GM19239 (cell line): ENCODE measurements at regions not wholly inside any gene's neighbourhood (a gene's known extent, or its start where the extent isn't known, plus 50 kb on each side); places are given as distances from the start of the nearest gene placed in this dataset.
"Not testable (repeated sequence)": the region's sequence is repeated elsewhere in the genome, so short reads cannot be mapped to it uniquely, and the experiment has no call there.

ENCODE experiments used
- DNase-seq: peaks from one replicate; pipeline ENCODE4 v3.0.0; 2011; ENCODE audit warnings: low spot score; ENCODE audit not compliant: insufficient read length
- FAIRE-seq: peaks from 2 replicates; lab custom pipeline; 2011; peaks lifted over from hg19 to GRCh38; lab: Jason Lieb, UNC

GRCh38 chr1:233722212-233722979 lies 108.5 kb downstream of the KCNK1 start:
- no peak for FAIRE-seq
- no peak for DNase-seq

GRCh38 chr1:233723387-233723786 lies 109.5 kb downstream of the KCNK1 start:
- FAIRE-seq: no peak

DNA sequence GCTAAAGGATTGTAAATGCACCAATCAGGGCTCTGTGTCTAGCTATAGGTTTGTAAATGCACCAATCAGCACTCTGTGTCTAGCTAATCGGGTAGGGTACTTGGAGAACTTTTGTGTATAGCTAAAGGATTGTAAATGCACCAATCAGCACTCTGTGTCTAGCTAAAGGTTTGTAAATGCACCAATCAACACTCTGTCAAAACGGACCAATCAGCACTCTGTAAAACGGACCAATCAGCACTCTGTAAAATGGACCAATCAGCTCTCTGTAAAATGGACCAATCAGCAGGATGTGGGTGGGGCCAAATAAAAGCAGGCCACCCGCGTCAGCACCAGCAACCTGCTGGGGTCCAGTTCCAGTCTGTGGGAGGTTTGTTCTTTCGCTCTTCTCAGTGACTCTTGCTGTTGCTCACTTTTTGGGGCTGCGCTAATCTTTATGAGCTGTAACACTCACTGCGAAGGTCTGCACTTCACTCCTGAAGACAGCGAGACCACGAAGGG lies 110.3 kb downstream of the KCNK1 start:
- FAIRE-seq, DNase-seq: not testable (repeated sequence)

More at GRCh38 chr1:233723387-233723786, 109.5 kb downstream of the KCNK1 start:
- no peak for DNase-seq

GRCh38 chr1:233725423-233725822 lies 111.5 kb downstream of the KCNK1 start:
- no peak for DNase-seq
- FAIRE-seq: no peak

- DNase-seq: no peak
- no peak for FAIRE-seq
These were observed 114.8 kb downstream of the KCNK1 start for GRCh38 chr1:233728721-233729120.

DNA sequence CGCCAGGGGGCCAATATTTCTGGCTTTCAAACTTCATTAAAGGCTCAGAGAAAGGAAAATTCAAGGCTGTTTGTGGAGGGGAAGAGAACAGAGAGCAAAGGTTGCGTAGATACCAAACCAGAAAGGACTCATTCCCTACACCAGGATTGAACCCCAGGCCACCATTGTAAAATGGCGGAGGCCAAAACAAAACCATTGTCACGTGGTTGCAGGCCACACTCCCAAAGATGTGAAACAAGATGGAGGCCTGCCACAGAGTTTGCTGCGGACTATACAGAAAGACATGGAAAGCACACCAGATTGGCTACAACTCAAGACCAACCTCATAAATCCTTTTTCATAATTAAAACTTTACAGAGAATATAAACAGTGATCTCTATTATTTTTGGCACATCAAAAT lies 116.5 kb downstream of the KCNK1 start:
- DNase-seq: no peak
- FAIRE-seq: no peak

GRCh38 chr1:233730809-233731208 lies 116.9 kb downstream of the KCNK1 start:
- FAIRE-seq (no peak), DNase-seq (no peak)

- DNase-seq (no peak), FAIRE-seq (no peak)
These were observed 118.3 kb downstream of the KCNK1 start for GRCh38 chr1:233732206-233732605.

DNA sequence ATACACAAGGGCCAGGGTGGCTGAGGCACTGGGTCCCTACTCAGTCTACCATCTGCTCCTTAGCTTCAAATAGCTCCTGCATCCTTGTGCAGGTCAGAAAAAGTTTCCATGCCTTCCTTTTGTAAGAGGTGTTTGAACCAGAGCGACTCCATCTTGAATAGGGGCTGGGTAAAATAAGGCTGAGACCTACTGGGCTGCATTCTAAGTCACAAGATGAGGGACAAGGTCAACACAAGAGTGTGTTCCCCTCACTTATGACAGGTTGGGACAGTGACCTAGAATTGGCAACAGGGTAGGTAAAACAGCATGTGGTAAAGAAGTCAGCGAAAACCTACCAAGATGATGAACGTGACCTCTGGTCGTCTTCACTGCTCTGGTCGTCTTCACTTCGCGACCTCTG lies 120.5 kb downstream of the KCNK1 start:
- no peak for FAIRE-seq
- no peak for DNase-seq

- DNase-seq (no peak), FAIRE-seq (no peak)
These were observed 121.4 kb downstream of the KCNK1 start for GRCh38 chr1:233735331-233735730.

DNA sequence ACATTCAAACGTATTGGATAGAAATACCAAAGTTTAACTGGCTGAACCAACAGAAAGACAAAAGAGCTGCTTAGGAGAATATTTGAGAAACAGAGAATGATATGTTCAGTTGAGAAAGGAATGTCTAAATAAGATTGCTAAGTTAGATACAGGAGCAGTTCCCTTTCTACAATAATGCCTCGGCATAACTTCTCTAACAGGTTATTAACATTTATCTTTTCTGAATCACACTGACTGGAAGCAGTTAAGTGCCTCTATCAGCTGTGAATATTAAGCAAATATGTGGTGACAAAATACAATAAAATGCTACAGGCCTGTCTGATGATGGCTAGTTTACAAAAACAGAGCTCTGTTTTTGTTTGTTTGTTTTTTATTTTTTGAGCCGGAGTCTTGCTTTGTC lies 121.9 kb downstream of the KCNK1 start:
- no peak for DNase-seq
- FAIRE-seq: no peak

GRCh38 chr1:233737341-233737740 lies 123.4 kb downstream of the KCNK1 start:
- DNase-seq (no peak), FAIRE-seq (no peak)

DNA sequence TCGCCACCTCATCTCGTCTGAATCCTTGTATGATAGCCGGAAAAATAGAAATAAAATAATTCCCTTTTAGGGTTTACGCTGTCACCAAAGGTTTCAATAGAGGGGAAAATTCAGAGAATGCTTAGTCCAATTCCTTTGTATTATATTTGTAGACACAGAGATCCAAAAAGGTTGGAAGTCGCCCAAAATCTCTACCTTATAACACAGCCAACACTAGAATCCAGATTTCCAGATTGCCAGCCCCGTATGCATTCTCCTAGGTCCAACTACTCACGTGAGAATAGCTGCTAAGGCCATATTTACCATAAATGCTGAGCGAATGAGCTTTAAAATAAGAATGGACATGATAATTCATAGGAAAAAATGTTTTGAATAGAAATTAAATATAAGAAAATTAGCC lies 124.5 kb downstream of the KCNK1 start:
- no peak for FAIRE-seq

GRCh38 chr1:233738850-233739249 lies 124.9 kb downstream of the KCNK1 start:
- no peak for DNase-seq
- FAIRE-seq: no peak

More for the DNA sequence above, 124.5 kb downstream of the KCNK1 start:
- no peak for DNase-seq

GRCh38 chr1:233744779-233745513 lies 131.0 kb downstream of the KCNK1 start:
- no peak for DNase-seq
- no peak for FAIRE-seq

- FAIRE-seq: no peak
- no peak for DNase-seq
These were observed 136.2 kb downstream of the KCNK1 start for GRCh38 chr1:233750139-233750538.

- no peak for FAIRE-seq
These were observed 144.8 kb upstream of the SLC35F3 start for GRCh38 chr1:233759665-233760064.

DNA sequence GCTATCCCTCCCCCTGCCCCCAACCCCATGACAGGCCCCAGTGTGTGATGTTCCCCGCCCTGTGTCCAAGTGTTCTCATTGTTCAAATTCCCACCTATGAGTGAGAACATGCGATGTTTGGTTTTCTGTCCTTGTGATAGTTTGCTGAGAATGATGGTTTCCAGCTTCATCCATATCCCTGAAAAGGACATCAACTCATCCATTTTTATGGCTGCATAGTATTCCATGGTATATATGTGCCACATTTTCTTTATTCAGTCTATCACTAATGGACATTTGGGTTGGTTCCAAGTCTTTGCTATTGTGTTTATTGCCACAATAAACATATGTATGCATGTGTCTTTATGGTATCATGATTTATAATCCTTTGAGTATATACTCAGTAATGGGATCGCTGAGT lies 140.2 kb upstream of the SLC35F3 start:
- DNase-seq, FAIRE-seq: not testable (repeated sequence)

More at GRCh38 chr1:233759665-233760064, 144.8 kb upstream of the SLC35F3 start:
- no peak for DNase-seq

GRCh38 chr1:233777566-233777965 lies 126.9 kb upstream of the SLC35F3 start:
- DNase-seq: no peak
- FAIRE-seq: no peak

DNA sequence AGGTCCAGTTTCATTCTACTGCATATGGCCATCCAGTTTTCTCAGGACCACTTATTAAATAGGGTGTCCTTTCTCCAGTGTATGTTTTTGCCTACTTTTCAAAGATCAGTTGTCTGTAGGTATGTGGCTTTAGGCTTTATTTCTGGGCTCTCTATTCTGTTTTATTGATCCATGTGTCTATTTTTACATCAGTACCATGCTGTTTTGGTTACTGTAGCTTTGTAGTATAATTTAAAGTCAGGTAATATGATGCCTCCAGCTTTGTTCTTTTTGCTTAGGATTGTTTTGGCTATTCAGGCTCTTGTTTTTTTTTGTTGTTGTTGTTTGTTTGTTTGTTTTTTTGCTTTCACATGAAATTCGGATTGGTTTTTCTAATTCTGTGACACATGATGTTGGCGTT lies 124.4 kb upstream of the SLC35F3 start:
- DNase-seq: no peak
- no peak for FAIRE-seq

DNA sequence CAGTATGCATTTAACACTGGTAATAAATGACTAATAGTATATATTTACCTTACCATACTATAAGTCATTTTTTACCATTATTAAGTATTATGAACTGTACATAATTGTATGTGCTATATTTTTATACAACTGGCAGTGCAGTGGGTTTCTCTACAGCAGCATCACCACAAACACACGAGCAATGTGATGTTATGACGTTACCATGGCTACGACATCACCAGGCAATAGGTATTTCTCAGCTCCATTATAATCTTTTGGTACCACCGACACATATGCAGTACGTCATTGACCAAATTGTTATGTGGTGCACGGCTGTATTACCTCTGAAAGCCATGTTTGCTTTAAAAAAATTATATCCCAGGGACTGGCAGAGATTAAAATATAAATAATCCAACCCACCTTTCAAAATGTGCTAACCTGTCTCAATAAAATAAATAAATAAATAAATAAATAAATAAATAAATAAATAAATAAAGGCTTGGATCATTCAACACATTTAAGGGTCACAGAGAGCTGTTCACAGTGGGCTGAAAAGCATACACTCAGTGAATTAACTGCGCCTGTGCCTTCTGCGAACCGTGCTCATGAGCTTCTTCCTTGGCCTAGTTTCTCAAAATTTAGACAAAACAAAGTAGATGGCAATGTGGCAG lies 121.4 kb upstream of the SLC35F3 start:
- peak; percentile 31 for FAIRE-seq

More for the DNA sequence above, 121.4 kb upstream of the SLC35F3 start:
- no peak for DNase-seq
